ENCODE measurements at regions not wholly inside any gene's neighbourhood (a gene's known extent, or its start where the extent isn't known, plus 50 kb on each side); places are given as distances from the start of the nearest gene placed in this dataset.
"Not testable (repeated sequence)": the region's sequence is repeated elsewhere in the genome, so short reads cannot be mapped to it uniquely, and the experiment has no call there.

DNA sequence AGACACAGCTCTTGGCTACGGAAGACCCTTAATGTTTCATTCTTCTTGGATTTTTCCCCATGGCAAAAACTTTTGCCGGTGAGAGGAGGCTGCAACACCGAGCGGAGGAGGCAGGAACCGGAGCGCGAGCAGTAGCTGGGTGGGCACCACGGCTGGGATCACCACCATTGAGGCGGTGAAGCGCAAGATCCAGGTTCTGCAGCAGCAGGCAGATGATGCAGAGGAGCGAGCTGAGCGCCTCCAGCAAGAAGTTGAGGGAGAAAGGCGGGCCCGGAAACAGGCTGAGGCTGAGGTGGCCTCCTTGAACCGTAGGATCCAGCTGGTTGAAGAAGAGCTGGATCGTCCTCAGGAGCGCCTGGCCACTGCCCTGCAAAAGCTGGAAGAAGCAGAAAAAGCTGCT lies 108.2 kb upstream of the TOX3 start:
- DNase-seq (ENCODE audit: low read depth), result not testable (repeated sequence)

DNA sequence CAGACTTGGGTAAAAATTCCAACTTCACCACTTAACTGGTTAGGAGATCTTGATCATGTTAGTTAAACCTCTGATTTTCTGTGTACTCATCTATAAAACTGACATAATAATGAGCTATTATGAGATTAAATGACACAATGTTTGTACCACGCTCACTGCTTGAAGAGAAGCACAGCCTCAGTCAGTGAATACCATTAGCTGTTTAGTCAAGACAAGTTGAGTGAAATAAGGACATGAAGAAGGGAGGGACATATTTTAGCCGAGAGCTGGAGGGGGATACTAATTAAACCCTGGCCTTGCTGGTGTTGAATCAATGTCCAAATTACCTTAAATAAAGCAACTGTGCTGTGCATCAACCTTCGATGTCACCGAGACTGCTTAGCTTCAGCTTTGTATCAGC lies 105.1 kb upstream of the TOX3 start:
- no peak for DNase-seq (ENCODE audit: low read depth)

DNA sequence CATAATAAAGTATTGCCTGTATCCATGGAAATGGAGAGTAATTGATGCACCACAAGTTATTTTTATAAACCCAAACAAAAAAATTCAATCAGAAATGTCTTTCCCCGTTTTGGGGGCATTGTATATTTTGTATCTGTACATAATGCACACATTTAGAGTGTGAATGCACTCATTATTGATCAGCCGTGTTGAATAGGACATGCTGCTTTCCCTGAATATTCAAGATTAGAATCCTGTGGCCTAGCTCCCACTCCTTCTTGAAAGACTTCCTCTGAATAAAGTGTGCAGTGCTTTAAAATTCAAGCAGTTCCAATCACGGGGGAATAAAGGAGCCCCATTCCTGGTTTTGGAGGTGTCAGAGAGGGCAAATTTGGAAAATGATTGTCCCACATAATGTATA lies 103.8 kb upstream of the TOX3 start:
- DNase-seq (ENCODE audit: low read depth), result no peak

DNA sequence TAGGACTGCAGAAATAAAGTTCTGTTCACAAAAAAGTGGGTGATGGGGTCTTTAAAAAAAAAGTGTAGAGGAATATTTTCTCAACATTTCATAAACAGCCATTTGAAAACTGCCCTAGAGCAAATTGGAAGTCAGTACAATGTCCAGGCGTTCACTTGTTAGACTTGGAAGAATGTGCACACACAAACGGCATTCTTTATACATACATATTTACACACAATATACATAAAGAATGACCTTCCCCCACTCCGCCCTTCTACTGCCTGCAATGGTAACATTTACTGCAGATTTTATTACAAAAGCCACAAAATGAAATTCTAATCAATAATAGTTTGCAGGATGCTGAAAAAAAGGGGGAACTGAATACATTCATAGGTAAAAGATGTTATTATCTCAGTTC lies 103.4 kb upstream of the TOX3 start:
- DNase-seq (ENCODE audit: low read depth), result no peak

DNA sequence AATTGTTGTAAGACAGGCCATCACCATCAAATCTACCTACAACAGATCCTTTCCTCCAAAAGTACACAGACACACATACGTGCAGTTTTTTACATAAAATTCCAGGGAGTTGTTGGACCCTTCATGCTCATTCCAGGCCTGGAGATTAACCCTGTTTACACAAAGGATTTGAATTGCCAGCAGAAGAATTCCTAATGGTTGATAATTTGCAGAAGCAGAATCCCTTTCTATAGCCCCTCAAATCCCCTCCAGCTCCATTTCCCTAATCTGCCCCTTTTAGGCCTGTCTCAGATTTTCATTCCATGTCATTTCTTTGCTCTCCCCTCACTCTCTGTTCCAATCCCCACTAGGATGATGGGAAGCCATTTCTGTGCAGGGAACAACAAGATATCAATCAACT lies 102.9 kb upstream of the TOX3 start:
- DNase-seq (ENCODE audit: low read depth), result no peak

DNA sequence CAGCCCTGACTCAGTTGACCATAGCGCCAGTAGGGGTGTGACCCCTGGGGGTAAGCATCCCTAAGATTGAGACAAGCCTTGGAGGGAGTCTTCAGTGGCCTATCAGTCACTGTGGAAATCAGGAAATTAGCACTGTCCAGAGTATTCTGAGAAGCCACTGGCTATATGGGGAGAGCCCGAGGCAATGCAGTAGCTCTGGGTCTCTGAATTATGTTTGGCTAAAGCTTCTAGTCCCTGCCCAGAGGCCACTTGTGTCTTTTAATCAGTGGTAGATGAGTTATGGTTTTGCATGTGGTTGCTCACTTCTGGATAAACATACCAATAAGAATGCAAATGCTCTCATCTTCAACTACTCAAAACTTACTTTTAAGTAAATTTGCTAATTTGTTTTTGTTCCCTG lies 100.6 kb upstream of the TOX3 start:
- DNase-seq (ENCODE audit: low read depth), result no peak

DNA sequence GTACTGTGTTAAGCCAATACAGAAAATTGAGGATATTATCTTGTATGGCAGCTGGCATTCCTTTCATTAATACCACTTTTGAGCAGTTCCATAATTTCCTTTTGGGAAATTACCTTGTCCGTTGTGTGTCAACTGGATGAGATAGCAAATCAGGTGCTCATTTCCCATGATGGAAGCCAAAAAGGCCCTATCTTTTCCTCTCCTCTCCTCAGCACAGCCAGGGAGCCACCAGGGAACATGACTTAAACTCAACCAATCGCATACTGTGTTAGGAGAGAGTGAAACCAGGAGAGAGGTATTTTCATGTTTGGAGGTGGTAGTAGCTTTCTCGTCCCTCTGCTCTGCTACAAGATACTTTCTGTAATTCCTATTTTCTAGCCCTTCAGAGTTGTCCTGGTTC lies 96.1 kb upstream of the TOX3 start:
- DNase-seq (ENCODE audit: low read depth), result no peak

DNA sequence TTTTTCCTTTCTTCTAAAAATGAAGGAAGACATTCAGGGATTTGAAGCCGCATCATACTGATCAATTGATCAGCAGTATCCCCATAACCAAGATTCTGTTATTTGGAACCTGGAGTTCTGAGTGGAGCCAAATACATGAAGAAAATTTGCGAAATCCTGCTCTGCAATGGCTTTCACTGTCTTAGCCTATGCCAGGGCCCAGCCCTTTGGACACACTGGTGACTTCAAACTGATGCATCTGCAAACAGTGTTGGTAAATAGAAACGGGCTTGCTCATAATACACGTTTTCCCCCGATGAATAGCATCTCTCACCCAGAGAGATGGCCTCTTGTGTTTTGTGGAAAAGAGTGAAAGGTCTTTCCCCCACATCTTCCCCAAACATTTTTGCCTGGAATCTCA lies 87.6 kb upstream of the TOX3 start:
- no peak for DNase-seq (ENCODE audit: low read depth)

DNA sequence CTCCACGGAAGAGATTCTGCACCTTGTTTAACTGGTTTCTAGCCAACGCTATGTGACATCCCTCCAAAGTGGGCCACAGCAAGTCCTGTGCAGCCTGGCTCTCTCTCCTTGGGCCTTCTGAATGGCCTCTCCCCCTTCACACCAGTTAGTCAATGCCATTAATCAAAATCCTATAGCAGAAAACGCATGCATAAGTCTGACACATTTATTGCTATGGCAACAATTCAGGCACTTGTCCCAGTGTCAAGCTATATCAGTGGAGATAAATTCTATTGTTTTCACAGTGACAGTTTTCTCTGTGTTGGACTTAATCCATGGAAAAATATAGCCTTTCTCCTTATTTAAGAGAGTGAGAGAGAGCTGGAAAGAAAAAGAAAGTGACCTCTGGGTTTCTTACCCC lies 87.2 kb upstream of the TOX3 start:
- DNase-seq (ENCODE audit: low read depth), result no peak

DNA sequence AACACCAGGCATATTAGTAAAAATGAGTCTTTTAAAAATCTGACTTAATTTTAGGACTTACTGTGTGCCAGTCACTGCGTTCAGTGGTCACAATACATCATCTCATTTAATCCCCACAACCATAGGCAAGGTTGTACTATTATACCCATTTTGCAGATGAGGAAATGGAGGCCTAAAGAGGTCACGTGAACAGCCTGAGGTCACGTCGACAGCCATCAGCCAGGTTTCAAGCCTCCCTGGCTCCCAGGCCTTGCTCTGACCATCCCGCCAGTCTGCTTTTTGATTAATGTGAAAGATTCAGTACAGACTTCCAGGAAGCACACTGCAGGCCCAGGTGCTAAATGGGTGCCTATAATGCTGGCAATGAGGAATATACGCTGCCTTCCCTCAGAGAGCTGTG lies 86.3 kb upstream of the TOX3 start:
- no peak for DNase-seq (ENCODE audit: low read depth)

DNA sequence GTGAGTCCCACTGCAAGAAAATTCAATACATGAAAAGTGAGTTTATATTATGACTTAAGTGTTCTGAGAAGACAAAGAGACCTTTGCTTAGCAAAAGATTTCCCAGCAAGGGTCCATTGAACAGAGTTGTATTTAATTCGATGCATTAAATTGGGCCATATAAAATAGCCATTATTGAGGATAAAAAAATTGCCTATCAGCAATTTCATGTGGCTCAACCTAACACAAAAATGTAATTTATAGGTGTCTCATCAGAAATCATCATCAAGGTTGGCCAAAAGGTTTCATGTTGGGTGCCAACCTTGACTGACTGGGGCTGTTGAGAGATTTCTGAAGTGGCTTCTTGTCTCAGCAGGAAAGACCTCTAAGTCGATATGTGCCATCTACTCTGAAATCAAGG lies 84.8 kb upstream of the TOX3 start:
- DNase-seq (ENCODE audit: low read depth), result no peak

DNA sequence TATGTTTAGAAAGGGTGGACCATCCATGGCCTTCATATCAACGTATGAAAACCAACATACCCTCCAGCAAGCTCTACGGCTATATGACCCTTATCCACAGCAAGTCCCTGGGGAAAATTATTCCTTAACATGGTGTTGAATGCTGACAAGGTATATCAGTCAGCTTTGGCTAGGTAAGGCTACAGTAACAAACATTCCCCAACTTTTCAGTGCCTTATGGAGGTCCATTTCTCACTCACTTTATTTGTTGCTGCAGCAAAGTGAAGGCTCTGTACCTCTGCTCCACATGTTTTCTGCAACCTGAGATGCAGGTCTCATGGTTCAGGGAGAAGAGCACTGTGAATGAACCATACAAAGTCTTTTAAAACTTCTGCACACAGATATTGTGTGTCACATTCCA lies 83.8 kb upstream of the TOX3 start:
- no peak for DNase-seq (ENCODE audit: low read depth)

DNA sequence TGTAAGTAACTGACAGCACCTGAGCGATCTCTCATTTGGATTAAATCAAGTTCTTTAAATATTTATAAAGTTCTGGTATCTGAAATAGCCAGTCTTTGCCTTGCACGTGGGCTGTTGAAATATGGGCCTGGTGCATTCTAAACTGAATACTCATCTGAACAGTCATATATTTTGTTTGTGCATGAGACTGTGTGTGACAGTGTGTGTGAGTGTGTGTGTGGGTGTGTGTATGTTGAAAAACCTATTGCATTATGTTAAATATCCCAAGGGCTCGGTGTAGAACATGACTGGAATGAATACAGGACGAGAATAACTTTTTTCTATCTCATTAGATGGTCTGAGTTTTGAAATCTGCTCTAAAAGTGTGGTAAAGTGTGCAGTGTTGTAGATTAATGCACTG lies 82.4 kb upstream of the TOX3 start:
- no peak for DNase-seq (ENCODE audit: low read depth)

DNA sequence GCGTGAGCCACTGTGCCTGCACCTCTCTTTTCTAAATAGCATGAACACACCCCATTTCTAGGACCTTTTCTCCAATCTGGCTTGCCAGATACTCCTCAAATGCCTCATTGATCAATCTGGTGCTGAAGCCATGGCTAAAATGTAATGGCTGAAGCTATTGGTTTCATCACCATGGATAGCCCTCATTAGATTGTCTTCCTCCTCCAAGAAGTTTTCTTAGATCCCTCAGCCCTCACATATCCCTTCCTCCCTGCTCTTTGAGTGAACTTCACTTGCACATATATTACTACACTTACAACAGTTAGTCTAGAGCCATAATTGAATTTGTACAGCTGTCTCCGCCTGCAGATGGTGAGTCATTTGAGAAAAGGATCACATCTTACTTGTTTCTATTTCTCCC lies 77.9 kb upstream of the TOX3 start:
- DNase-seq (ENCODE audit: low read depth), result no peak

DNA sequence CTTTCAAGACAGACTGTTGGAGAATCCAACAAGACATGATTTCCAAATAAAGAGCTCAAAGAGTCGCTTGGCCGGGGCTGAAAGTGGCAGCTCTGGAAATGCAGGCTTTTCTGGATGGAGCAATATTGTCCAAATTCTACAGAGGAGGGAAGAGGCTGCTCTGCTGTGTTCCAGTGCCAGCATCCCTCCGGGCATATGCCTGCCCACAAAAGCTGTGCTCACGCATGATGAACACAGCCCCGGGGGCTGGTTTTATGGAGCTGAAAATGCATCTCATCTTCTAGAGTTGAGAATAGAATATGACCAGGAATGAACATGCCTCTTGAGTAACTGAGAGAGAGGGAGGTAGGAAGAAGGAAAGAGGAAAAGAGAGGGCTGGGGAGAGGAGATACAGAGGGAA lies 74.7 kb upstream of the TOX3 start:
- no peak for DNase-seq (ENCODE audit: low read depth)

DNA sequence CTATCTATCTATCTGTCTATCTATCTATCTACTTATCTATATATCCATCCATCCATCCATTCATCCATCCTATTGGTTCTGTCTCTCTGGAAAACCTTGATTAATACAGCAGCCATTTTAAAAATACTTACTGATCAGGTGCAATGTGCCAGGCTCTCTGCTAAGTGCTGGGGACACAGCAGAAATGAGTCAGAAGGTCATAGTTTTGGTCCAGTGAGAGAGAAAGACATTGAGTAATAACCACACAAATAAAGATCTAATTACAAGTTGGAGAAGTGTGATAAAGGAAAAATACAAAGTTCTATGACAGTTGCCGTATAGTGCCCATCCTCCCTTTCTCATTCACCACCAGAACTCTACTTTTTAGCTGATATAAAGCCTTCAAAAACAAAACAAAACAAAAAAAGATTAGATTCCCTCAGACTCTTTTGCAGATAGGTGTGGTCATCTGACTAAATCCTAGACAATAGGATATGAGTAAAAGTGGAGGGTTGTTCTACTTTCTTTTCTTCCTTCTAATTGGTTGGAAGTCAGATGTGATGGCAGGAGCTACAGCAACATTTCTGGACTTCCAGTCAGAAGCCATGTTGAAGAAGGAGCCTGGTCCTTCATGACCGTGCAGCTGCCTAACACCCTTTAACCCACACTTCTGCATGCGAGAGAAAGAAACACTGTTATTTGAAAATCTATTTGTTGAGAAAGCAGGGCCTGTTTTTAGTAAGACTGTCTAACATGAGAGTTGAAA lies 72.0 kb upstream of the TOX3 start:
- no peak for DNase-seq (ENCODE audit: low read depth)

DNA sequence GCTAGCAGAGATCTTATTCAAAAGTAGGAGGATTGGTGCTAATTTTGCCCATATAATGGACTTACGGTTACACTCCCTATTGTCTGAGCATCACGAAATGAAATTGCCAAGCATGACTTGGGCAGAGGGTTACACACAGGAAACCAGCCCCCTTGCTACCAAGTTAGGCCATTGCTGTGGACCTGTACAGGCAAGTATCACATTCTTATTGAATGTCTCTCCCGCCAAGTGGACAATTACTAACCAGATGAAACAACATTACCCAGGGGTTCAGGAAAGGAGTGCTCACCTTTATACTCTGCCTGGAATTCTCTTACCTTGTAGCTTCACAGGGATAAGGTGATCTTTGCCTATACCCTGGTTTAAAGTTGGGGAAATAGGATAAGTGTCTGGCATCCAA lies 70.6 kb upstream of the TOX3 start:
- DNase-seq (ENCODE audit: low read depth), result no peak

DNA sequence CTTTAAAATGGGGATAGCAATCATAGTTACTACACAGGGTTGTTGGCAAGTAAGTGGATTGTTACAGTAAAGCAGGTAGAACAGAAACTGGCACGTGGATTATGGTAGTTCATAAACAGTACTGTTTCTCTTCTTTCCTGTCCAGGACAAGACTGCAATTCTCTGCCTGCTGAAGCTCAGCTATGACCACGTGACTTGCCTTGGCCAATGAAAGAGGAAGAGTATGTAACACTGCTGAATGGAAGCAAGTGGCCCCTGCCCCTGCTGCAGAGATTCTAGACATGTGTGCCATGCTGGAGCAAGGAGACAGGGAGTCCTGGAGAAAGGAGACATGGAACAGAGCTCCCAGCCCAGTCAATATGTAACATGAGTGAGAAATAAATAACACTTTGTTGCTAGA lies 66.6 kb upstream of the TOX3 start:
- DNase-seq (ENCODE audit: low read depth), result no peak

DNA sequence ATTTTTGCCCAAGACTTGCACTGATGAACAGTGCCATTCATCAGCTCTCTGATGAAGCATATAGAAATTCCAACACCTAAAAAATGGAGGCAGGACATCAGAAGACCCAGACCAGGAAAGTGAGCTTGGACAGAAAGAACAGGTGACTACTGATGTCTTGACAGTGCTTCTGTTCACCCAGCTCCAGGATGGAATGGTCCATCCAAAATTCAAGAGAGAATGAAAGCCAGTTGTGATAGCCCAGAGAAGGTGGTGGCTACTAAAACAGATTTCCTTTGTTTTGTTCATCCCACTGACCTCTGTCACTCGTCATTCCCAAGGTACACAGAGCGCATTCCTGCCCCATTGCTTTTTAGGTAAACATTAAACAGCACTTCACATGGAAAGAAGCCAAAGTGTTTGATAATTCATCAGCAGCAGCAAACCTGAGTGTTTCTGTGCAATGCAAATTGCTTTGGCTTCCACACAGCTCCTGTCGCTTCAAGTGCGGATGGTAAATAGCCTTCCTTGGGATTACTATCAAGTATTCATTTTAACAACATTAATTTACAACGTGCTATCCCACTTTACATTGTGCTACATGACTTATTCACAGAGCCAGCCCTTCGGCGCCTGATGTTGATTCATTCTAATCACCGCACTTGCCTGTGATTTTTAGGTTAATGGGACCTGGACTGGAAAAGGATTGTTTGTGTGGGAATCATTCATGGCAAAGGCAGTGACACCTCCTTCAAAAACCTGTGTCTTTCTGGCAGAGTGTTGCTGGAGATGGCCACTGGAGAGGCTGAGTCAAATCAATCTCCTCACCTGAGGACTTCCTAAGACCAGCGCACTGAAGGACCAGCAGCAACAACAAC lies 65.1 kb upstream of the TOX3 start:
- DNase-seq (ENCODE audit: low read depth), result no peak

DNA sequence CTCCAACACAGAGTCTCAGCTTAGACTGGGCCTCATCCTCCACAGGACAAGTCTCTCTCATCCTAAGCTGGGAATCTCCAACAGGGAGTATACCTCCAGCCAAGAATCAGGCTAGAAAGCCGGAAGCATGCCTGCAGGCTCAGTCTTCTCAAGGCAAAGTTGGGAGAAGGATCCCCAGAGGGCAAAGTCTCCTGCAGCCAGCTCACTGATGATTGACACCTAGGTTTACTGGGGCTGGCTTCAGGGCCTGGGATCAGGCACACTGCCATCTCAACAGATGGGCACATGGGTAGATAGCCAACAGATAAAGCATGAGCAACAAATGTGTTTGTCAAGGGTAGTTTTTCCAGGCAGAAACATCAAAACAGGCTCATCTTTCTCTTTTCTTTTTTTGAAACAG lies 56.1 kb upstream of the TOX3 start:
- DNase-seq (ENCODE audit: low read depth), result no peak

DNA sequence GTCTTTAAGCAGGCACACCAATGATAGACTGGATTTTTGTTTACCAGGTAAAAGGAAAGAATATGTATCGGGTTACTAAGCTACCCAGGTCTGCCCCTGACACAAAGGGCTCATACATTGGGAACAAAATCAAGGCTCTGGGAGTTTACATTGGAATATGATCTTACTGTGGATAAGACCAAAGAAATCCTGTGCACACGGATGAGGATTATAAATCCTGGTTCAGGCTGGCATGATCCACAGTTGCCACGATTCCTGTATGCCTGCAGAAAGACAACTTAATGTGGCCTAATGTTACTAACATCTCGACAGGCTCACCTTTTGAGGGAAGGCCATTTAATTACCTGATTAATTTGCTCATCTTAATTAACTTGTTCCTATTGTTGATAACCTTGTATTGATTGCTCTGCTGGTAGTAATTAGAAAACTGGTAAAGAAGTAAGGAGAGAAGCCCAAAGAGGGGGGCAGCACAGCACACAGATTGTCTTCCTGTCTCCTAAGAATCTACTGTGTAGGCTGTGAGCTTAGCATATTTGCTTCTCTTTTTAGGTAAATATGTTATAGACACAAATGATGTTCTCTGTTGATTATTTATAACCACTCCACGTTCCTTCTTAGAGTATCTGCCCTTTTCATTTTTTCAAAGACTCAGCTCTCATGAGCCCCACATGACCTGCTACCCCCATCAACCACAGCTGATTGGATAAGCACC lies 51.0 kb upstream of the TOX3 start:
- no peak for DNase-seq (ENCODE audit: low read depth)

DNA sequence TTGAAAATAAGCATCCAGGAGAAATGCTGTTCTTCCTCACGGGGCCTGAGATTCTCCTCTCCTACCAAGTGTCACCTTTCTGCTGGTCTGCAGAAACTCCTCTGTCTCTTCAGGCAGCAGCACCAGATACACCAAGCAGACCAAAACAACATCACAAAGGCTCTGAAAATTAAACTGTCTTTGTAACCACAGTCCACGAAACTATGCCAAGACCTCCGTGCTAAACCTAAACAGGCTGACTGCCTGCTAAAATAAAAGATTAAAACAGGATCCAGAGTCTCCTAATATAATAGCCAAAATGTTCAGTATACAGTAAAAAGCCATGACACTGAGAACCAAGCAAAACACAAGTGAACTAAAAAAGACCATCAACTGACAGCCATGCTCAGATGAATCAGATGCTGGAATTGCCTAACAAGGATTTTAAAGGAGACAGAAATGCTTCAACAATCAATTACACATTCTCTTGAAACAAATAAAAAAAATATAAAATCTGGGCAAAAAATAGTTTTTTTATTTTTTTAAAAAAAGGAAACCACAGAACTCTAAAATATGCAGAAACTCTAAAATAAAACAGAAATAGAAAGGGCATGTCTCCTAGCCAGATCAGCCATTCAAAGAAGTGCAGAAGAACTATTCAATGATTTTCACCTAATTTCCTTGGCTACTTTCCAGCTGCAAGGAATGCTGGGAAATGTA lies 50.3 kb upstream of the TOX3 start:
- DNase-seq (ENCODE audit: low read depth), result no peak

All from myocyte (in vitro differentiated cells).